22Rv1 (cell line): ENCODE measurements at regions not wholly inside any gene's neighbourhood (a gene's known extent, or its start where the extent isn't known, plus 50 kb on each side); places are given as distances from the start of the nearest gene placed in this dataset.

Source experiments
- ZFX ChIP-seq: fragments of 450-650 bp; IDR thresholded peaks from 2 replicates; pipeline ENCODE4 v1.6.1; 2017; ENCODE audit warnings: antibody characterized with exemption, borderline replicate concordance
- TF ChIP-seq, protein P1 (sequence below): fragments of 450-650 bp; IDR thresholded peaks from 2 replicates; pipeline ENCODE4 v1.5.1; 2017; ENCODE audit warnings: mild to moderate bottlenecking

DNA sequence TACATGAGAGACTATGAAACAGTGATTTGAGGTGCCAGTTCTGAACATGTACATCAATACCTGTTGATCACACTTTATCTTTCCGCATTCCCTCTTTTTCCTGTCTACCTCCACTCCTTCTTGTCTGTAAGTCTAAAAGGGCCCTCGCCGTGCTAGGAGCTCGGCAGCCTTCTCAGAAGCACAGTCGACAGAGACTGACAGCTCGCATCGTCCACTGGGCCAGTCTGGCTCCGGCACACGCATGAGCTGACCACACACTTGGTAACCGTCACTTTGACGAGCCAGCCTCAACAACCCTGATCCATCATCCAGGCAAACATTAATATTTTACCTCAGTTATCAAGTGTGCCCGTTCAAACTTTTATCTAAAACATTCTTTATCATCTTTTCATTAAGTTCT is 265.3 kb downstream of the TFAP2A start:
- TF ChIP-seq, protein P1, sequence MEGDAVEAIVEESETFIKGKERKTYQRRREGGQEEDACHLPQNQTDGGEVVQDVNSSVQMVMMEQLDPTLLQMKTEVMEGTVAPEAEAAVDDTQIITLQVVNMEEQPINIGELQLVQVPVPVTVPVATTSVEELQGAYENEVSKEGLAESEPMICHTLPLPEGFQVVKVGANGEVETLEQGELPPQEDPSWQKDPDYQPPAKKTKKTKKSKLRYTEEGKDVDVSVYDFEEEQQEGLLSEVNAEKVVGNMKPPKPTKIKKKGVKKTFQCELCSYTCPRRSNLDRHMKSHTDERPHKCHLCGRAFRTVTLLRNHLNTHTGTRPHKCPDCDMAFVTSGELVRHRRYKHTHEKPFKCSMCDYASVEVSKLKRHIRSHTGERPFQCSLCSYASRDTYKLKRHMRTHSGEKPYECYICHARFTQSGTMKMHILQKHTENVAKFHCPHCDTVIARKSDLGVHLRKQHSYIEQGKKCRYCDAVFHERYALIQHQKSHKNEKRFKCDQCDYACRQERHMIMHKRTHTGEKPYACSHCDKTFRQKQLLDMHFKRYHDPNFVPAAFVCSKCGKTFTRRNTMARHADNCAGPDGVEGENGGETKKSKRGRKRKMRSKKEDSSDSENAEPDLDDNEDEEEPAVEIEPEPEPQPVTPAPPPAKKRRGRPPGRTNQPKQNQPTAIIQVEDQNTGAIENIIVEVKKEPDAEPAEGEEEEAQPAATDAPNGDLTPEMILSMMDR = no peak
- no peak for TF ChIP-seq ZFX
